ENCODE measurements at regions not wholly inside any gene's neighbourhood (a gene's known extent, or its start where the extent isn't known, plus 50 kb on each side); places are given as distances from the start of the nearest gene placed in this dataset.

- Histone ChIP-seq H3K14ac (ENCODE audit: low read length in 2 of 2) (no peak overlapping the region), H2BK15ac (ENCODE audit: low read depth, poor library complexity, severe bottlenecking) (no peak overlapping the region), H3K79me1 (replicated peaks; ENCODE audit: low read length, poor library complexity, severe bottlenecking) (no peaks in the 10 kb centered on the region), H3K18ac (ENCODE audit: low read depth in 1 of 2, low read length in 2 of 2) (no peak overlapping the region), H2BK5ac (ENCODE audit: low read depth, low read length, poor library complexity, severe bottlenecking) (no peak overlapping the region), H2AFZ (ENCODE audit: low read depth, low read length) (no peak overlapping the region), H3K4ac (ENCODE audit: low read depth in 1 of 2, low read length in 2 of 2) (no peak overlapping the region), H3K9ac (ENCODE audit: low read length) (no peak overlapping the region), H3K4me1 (ENCODE audit: control insufficient read depth, insufficient read depth, low read depth, low read length) (no peaks in the 10 kb centered on the region), H2BK12ac (ENCODE audit: low read length in 2 of 2) (no peak overlapping the region), H4K8ac (ENCODE audit: low read length) (no peak overlapping the region), H2BK120ac (ENCODE audit: low read depth, low read length) (no peak overlapping the region), H3K27me3 (ENCODE audit: control insufficient read depth in 1 of 2, insufficient read depth in 1 of 2, low read length in 2 of 2) (no peaks in the 10 kb centered on the region), H3K9me3 (ENCODE audit: control insufficient read depth, low read length) (no peaks in the 10 kb centered on the region), H3K4me3 (ENCODE audit: insufficient read depth in 1 of 2, low read depth in 1 of 2, low read length in 2 of 2) (no peak overlapping the region), H3K27ac (ENCODE audit: low read length, poor library complexity, severe bottlenecking) (no peak overlapping the region), H4K91ac (ENCODE audit: low read length) (no peak overlapping the region), H3K36me3 (ENCODE audit: control insufficient read depth in 1 of 2, insufficient read depth in 2 of 2, low read depth in 1 of 2, low read length in 2 of 2) (no peaks in the 10 kb centered on the region), H3K23ac (ENCODE audit: low read length in 2 of 2) (no peak overlapping the region), H3K4me2 (ENCODE audit: low read length, poor library complexity, severe bottlenecking) (no peak overlapping the region), H2AK5ac (ENCODE audit: low read length, severe bottlenecking) (no peak overlapping the region)
- DNase-seq, result no peak
- WGBS, result 67% methylated on average over 3 of the region's 7 CpGs
Measured at GRCh38 chr3:153096731-153097131, 65.3 kb upstream of the RAP2B start.

DNA sequence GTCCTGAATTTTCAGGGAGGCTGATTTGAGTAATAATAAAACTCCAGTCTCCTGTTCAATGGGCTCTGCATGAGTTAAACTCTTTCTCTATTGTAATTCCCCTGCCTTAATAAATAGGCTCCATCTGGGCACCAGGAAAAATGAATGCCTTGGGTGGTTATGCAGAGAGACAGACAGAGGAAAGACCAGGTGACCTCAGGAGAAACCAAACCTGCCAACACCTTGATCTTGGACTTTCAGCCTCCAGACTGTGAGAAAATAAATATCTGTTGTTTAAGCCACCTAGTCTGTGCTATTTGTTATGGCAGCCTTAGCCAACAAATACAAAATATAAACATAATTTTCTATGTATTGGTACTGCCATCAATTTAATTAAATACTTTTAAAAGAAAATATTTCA lies 64.8 kb upstream of the RAP2B start:
- Histone ChIP-seq H3K9me3 (ENCODE audit: control insufficient read depth, low read length) (no peaks in the 10 kb centered on the region), H3K9ac (ENCODE audit: low read length) (no peak overlapping the region), H3K4me2 (ENCODE audit: low read length, poor library complexity, severe bottlenecking) (no peak overlapping the region), H3K23ac (ENCODE audit: low read length in 2 of 2) (no peak overlapping the region), H3K27ac (ENCODE audit: low read length, poor library complexity, severe bottlenecking) (no peak overlapping the region), H2BK12ac (ENCODE audit: low read length in 2 of 2) (no peak overlapping the region), H3K27me3 (ENCODE audit: control insufficient read depth in 1 of 2, insufficient read depth in 1 of 2, low read length in 2 of 2) (no peaks in the 10 kb centered on the region), H2AFZ (ENCODE audit: low read depth, low read length) (no peak overlapping the region), H3K14ac (ENCODE audit: low read length in 2 of 2) (no peak overlapping the region), H3K79me1 (replicated peaks; ENCODE audit: low read length, poor library complexity, severe bottlenecking) (no peaks in the 10 kb centered on the region), H2AK5ac (ENCODE audit: low read length, severe bottlenecking) (no peak overlapping the region), H3K4me1 (ENCODE audit: control insufficient read depth, insufficient read depth, low read depth, low read length) (no peaks in the 10 kb centered on the region), H3K4me3 (ENCODE audit: insufficient read depth in 1 of 2, low read depth in 1 of 2, low read length in 2 of 2) (no peak overlapping the region), H3K36me3 (ENCODE audit: control insufficient read depth in 1 of 2, insufficient read depth in 2 of 2, low read depth in 1 of 2, low read length in 2 of 2) (no peaks in the 10 kb centered on the region), H3K18ac (ENCODE audit: low read depth in 1 of 2, low read length in 2 of 2) (no peak overlapping the region), H2BK5ac (ENCODE audit: low read depth, low read length, poor library complexity, severe bottlenecking) (no peak overlapping the region), H4K8ac (ENCODE audit: low read length) (no peak overlapping the region), H2BK120ac (ENCODE audit: low read depth, low read length) (no peak overlapping the region), H2BK15ac (ENCODE audit: low read depth, poor library complexity, severe bottlenecking) (no peak overlapping the region), H4K91ac (ENCODE audit: low read length) (no peak overlapping the region), H3K4ac (ENCODE audit: low read depth in 1 of 2, low read length in 2 of 2) (no peak overlapping the region)
- no peak for DNase-seq

GRCh38 chr3:153099131-153099530 lies 62.9 kb upstream of the RAP2B start:
- H2BK5ac ChIP-seq (ENCODE audit: low read depth, low read length, poor library complexity, severe bottlenecking), result no peak overlapping the region
- no peak overlapping the region for H2BK120ac ChIP-seq (ENCODE audit: low read depth, low read length)

DNA sequence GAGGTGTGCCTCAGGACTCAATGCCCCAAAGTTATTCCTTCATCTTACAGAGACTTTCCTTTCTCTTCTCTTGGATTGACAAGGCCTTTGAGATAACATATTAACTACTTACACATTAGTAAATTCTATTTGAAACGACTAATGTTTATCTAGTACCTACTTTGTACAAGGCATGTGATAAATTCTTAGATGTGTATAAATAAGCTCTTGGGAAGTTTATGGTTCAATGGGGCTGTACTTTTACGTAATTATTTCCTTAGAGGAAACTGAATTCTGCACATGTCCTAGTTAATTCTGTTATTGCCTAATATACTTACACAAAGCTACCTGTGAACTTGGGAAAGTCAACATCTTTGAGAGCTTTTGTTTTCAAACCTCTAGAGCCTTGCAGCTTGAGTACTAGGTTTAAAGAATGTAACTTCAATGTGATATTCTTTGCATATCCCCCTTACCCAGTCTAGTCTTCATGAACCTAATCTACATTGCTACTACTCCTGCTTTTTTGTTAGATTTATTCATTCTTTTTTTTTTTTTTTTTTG lies 58.5 kb upstream of the RAP2B start:
- Histone ChIP-seq H3K4me1 (ENCODE audit: control insufficient read depth, insufficient read depth, low read depth, low read length) (no peaks in the 10 kb centered on the region), H2BK5ac (ENCODE audit: low read depth, low read length, poor library complexity, severe bottlenecking) (no peak overlapping the region), H3K23ac (ENCODE audit: low read length in 2 of 2) (no peak overlapping the region), H3K4me2 (ENCODE audit: low read length, poor library complexity, severe bottlenecking) (no peak overlapping the region), H3K4ac (ENCODE audit: low read depth in 1 of 2, low read length in 2 of 2) (no peak overlapping the region), H2AFZ (ENCODE audit: low read depth, low read length) (no peak overlapping the region), H2BK12ac (ENCODE audit: low read length in 2 of 2) (no peak overlapping the region), H2BK15ac (ENCODE audit: low read depth, poor library complexity, severe bottlenecking) (no peak overlapping the region), H3K9ac (ENCODE audit: low read length) (no peak overlapping the region), H3K27ac (ENCODE audit: low read length, poor library complexity, severe bottlenecking) (peak overlapping the region; percentile 40), H4K8ac (ENCODE audit: low read length) (no peak overlapping the region), H3K9me3 (ENCODE audit: control insufficient read depth, low read length) (no peaks in the 10 kb centered on the region), H4K91ac (ENCODE audit: low read length) (no peak overlapping the region), H3K4me3 (ENCODE audit: insufficient read depth in 1 of 2, low read depth in 1 of 2, low read length in 2 of 2) (no peak overlapping the region), H3K27me3 (ENCODE audit: control insufficient read depth in 1 of 2, insufficient read depth in 1 of 2, low read length in 2 of 2) (no peaks in the 10 kb centered on the region), H2BK120ac (ENCODE audit: low read depth, low read length) (no peak overlapping the region), H3K18ac (ENCODE audit: low read depth in 1 of 2, low read length in 2 of 2) (no peak overlapping the region), H3K36me3 (ENCODE audit: control insufficient read depth in 1 of 2, insufficient read depth in 2 of 2, low read depth in 1 of 2, low read length in 2 of 2) (no peaks in the 10 kb centered on the region), H3K14ac (ENCODE audit: low read length in 2 of 2) (no peak overlapping the region), H2AK5ac (ENCODE audit: low read length, severe bottlenecking) (no peak overlapping the region), H3K79me1 (replicated peaks; ENCODE audit: low read length, poor library complexity, severe bottlenecking) (no peaks in the 10 kb centered on the region)
- DNase-seq, result no peak
- no CpG with 5 or more reads among the region's 2 CpGs for WGBS

More at GRCh38 chr3:153099131-153099530, 62.9 kb upstream of the RAP2B start:
- Histone ChIP-seq H2BK15ac (ENCODE audit: low read depth, poor library complexity, severe bottlenecking) (no peak overlapping the region), H2AFZ (ENCODE audit: low read depth, low read length) (no peak overlapping the region), H3K14ac (ENCODE audit: low read length in 2 of 2) (no peak overlapping the region), H3K4ac (ENCODE audit: low read depth in 1 of 2, low read length in 2 of 2) (no peak overlapping the region), H2BK12ac (ENCODE audit: low read length in 2 of 2) (no peak overlapping the region), H3K27ac (ENCODE audit: low read length, poor library complexity, severe bottlenecking) (no peak overlapping the region), H2AK5ac (ENCODE audit: low read length, severe bottlenecking) (no peak overlapping the region), H4K91ac (ENCODE audit: low read length) (no peak overlapping the region), H3K4me2 (ENCODE audit: low read length, poor library complexity, severe bottlenecking) (no peak overlapping the region), H3K4me3 (ENCODE audit: insufficient read depth in 1 of 2, low read depth in 1 of 2, low read length in 2 of 2) (no peak overlapping the region), H3K36me3 (ENCODE audit: control insufficient read depth in 1 of 2, insufficient read depth in 2 of 2, low read depth in 1 of 2, low read length in 2 of 2) (no peaks in the 10 kb centered on the region), H3K23ac (ENCODE audit: low read length in 2 of 2) (no peak overlapping the region), H3K79me1 (replicated peaks; ENCODE audit: low read length, poor library complexity, severe bottlenecking) (no peaks in the 10 kb centered on the region), H3K18ac (ENCODE audit: low read depth in 1 of 2, low read length in 2 of 2) (no peak overlapping the region), H3K9ac (ENCODE audit: low read length) (no peak overlapping the region), H4K8ac (ENCODE audit: low read length) (no peak overlapping the region), H3K9me3 (ENCODE audit: control insufficient read depth, low read length) (no peaks in the 10 kb centered on the region), H3K27me3 (ENCODE audit: control insufficient read depth in 1 of 2, insufficient read depth in 1 of 2, low read length in 2 of 2) (no peaks in the 10 kb centered on the region), H3K4me1 (ENCODE audit: control insufficient read depth, insufficient read depth, low read depth, low read length) (no peaks in the 10 kb centered on the region)
- 98% methylated on average over 9 of the region's 9 CpGs for WGBS
- no peak for DNase-seq
